ENCODE measurements at regions not wholly inside any gene's neighbourhood (a gene's known extent, or its start where the extent isn't known, plus 50 kb on each side); places are given as distances from the start of the nearest gene placed in this dataset.

DNA sequence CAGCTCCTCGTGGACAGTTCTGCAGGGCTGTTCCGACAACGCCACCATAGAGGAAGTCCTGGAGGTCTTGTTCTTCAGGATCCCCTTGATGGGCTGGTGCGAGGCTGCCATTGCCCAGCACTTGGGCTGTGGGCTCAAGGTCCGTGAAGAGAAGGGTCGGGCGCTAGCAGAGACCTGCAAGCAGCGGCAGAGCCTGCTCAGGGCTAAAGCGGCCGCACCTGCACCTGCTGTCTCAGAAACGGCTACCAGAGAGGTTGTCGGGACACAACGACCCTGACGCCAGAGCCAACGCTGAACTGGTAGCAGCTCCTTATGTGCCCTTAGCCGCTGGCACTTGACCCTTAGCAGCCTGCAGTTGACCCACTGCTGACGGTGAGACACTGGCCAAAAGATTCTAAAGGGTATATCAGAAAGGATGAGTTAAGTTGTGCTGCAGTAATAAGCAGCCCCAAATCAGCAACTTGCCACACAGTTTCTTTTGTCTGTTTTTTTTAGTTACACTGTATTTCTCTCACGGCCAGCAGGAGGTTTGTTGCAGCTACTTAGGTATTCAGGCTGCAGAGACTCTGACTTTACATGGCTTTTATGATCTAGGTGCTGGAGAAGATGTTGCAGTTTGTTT, 55.5 kb upstream of the ST6GAL2 start:
- no peak for DNase-seq

DNA sequence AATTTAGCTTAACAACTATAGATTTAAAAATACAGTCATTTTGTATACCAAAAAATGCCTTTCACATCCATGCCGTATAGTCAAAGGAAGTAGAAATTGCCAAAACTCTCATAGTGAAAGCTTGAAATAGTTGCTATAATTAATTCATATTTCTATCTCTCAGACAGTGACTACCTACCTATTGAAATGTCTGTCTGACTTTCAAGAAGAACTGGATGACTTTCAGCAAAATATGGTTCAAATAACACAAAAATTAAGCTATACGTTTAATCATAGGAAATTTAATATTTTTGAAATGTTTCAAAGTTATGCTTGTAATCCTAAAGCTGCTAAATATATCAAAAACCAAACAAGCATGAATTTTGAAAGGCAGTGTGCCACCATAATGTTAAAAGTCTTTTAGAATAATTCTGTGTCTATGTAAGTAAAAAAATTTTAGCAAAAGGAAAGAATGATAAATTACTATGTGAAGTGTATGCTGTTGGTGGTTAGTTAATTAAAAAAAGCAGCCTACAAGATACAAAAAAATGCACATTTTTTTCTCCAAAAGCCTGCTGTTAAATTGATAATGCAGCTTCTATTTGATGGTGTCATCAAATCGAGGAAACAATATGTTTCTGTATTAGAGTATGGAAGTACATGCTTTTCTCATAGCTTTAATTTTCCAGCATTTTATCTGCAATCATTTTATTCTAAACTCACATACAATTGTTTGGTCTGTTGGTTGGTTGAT, 57.7 kb upstream of the ST6GAL2 start:
- DNase-seq = no peak

DNA sequence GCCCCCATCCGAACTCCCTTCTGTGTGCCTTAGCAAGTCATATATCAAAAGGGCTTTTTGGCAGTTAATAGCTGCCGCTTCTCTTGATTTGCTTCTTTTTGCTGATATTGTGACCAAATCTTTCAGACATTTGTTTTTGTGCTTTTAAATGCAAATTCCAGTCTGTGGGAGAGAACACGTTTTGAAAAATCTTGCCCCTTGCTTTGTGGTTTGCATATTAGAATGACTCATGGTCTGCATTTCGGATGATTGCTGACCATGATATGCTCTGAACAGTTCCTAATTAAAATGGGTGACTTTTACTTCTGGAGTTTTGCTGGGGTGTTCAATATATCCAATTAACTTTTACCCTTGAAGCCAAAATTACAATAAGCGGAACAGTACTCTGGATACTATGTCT, 58.2 kb upstream of the ST6GAL2 start:
- no peak for DNase-seq

DNA sequence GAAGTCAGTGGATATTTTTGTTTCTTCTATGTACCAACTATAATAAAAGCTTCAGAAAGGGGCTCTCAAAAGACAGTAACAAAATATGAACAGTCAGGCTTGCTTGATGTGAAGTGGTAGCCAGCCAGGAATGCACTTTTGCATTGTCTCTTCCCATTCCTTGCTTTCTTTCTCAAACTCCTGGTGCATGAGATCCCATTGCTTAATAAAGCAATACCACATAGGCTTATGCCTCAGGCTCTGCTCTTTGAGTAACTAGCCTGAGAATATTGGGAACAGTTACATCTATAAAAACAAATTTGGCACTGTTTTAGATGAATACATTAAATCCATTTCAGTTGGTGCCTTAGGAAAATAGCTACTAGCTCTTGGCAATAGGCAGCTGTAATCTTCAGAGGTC, 62.6 kb upstream of the ST6GAL2 start:
- DNase-seq = no peak

DNA sequence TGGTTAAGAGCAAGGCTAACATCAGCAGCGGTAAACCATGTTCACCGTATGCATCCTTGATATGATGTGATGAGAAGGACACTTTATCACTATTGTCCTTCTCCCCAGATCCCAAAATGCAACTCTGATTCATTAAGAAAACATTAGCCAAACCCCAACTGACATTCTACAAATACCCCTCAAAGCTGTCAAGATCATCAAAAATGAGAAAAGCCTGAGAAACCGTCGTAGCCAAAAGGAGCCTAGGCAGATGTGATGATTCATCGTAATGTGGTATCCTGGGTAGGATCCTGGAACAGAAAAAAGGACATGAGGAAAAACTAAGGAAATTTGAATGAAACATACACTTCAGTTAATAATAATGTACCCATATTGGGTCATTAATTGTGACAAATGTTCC, 67.3 kb upstream of the ST6GAL2 start:
- DNase-seq = no peak

DNA sequence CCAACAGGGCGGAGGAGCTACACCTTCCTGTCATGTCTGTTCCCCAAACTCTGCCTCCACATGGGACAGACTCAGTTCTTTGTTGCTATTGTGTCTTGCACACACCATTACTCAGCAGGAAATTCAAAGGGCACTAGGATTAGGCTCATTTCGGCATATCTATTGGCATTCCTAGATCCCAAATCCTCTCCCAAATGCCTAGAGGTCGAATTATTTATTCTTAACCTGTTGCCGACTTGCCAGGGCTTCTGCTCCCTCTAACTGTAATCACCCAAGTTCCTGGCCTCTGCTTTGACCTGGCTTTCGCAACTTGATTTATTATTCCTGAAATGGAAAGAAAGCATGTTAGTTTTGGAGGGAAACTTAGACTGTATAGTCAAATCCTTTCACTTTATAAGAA, 67.8 kb upstream of the ST6GAL2 start:
- no peak for DNase-seq

DNA sequence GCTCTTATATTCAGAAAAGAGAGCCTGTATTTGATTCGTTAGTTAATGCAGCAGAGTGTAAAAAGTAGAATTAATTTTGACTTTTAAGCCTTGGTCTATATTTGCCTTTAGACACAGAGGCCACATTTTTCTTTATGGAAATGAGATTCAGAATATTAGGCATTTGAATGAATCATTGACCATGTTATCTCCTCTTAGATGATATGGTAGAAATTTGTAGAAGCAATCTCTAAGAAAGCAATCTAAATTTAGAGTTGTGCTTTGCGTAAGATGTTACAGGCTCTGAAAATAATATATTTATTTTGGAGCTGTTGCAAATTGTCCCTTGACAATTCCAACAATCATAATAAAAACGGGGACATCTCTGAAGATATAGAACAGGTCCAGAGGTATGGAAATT, 68.3 kb upstream of the ST6GAL2 start:
- no peak for DNase-seq

DNA sequence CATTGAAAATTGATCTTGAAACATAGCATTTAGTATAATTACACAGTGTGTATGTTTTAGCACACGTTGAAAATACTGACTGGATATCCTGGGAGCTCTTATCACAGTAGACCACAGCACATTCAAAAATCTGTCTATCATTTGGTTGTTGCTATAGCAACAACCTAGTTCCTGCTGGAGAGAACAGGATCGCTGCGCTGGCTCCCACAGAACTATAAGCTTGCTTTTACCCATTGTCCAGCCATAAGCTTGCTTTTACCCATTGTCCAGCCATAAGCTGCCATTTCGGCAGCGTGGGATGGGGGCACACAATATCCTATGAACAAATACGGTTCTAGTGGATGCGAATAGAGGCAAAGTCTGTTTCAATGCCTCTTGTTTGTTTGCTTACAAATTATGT, 70.4 kb upstream of the ST6GAL2 start:
- no peak for DNase-seq

DNA sequence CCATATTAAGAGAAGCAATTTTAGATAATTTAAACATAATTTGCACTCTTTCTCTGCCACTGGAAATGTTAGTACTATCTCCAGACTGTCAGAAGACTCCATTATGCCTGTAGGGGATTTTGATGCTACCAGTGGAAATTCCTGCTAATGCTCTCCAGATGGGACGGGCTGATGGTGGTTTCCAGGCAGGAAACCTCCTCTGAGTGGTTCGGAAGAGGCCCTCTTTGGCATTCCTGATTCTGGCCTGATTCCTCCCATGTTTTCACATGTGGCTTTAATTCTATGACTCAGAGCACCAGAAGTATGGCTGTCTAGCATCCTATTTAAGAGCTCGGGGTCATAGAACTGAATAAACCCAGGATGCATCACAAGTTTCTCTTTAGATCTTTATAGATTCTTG, 70.9 kb upstream of the ST6GAL2 start:
- DNase-seq = no peak

DNA sequence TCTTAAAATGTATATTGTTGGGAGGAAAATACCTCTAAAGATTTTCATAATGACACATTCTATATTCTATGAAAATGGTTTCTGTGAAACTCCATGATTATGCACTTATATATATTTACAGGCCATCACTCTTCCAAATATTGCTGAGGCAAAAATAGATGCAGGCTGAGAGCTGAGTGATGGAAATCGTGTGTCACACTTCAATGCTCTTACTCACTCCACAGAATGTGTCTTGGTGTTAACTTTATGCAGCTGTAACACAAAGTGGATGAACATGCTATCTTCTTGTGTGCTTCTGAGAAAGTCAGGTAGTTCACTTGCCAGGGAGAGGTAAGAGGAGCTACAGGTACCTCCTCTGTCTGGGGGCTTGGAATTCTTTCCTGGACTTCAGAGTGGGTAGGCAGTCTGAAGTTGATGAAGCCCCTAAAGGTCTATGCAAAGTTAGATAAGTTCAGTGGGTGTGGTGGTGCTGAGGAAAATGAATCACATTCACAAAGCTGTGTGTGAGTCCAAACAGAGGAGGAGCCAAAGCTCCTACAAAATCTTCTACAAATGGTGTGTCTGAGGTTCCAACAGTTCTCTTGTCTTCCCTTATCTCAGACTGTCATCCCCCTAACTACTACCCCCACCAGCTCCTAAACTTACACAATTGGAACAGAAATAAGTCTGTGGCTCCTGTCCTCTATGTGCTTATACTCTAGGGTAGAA, 74.2 kb upstream of the ST6GAL2 start:
- no peak for DNase-seq

DNA sequence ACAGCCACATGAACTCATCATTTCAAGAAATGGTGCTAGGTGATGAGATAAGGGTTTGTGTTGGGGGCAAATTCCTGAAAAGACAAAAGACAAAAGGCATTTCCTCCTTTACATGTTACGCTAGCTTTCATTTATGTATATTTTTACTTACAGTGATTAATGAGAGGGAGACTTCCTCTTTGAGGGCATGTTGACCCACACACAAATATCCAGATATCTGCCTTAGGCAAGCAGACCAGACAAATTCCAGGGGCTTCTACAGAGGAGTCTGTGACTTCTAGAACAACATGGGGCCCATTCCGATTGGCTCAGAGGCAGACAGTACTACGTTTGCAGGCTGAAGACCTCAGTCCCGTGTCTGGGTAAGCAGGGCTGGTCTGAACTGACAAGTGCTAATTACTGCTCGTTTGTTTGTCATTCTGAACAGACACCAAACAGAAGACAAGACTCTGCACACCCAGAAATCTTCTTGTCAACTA, 74.8 kb upstream of the ST6GAL2 start:
- DNase-seq = no peak

DNA sequence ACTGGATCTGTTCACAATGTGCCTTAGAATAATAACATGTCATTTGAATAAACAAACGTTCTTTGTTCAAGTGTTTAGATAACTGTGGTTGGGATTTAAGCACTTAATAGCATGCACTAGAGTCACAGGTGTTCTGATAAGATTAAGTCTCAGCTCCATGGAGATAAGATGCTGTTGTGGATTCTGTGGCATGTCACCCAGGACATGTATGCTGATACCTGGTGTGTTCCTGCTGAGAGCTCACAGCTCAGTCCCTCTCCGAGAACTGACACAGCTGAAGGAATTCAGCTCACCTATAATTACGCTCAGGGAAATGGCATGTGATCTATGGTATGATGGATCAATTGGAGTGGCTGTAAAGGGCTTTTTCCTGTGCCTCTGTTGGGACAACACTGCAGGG, 75.4 kb upstream of the ST6GAL2 start:
- DNase-seq = peak; percentile 18

DNA sequence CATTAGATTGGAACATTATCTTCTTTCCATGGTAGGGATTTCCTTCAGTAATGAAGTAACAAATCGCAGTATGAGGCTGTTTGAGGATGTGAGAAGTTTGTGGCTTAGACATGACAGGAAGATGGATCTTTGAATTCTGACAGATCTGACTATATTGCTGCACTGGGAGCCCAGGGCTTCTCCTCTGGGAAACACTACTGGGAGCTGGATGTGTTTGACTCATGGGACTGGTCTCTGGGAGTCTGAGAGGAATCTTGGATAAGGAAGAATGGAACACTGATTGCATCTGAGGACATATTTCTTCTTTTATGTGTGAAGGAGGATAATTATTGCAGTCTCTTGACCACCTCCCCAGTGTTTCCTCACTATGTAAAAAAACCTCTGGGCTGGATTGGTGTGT, 77.2 kb upstream of the ST6GAL2 start:
- DNase-seq = no peak

DNA sequence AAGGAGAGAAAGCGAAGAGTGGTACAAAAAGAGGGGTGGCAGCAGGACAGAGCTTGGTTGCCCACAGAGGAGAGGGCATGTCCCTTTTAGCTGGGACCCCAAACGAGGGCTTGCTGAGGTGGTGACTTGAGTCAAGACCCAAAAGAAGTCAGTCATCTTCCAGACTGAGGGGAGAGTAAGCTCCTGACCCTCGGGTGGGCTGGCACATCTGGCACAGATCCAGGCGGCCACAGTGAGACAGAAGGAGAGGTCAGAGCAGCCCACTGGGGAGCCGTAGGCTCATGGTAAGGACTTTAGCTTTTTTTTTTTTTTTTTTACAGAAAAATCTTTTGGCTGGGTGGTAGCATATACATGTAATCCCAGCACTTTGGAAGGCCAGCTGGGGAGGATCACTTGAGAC, 77.9 kb upstream of the ST6GAL2 start:
- DNase-seq = no peak

DNA sequence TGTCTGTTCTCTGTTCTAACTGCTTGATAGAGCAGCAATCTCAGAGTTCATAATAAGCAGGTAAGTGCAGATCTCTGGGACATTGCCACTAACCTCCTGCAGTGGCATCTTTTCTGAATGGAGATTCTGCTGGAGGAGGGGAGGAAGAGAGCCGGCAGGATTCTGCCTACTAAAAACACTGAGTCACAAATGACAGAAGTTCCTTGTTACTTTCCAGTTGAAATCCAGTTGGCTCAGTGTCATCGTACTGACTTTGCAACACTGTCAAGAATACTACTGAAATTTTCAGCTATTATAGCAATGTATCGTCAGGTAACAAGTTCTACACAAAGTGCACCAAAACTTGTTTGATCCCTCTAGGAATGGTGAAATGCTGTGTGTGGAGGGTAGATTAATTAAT, 79.6 kb upstream of the ST6GAL2 start:
- no peak for DNase-seq

DNA sequence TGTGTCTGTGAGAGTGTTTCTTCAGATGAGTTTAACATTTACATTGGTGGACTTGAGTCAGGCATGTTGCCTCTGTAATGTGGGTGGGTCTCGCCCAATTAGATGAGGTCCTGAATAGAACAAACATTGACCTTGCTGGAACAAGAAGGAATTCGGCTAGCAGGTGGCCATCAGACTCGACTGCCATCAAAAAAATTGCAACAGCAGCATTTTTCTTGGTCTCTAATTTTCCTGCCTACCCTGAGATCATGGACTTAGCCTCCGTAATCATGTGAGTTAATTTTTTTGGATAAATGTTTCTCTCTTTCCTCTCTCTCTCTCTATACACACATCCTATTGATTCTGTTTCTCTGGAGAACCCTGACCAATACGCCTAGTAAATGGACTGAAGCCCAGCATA, 83.8 kb upstream of the ST6GAL2 start:
- no peak for DNase-seq

DNA sequence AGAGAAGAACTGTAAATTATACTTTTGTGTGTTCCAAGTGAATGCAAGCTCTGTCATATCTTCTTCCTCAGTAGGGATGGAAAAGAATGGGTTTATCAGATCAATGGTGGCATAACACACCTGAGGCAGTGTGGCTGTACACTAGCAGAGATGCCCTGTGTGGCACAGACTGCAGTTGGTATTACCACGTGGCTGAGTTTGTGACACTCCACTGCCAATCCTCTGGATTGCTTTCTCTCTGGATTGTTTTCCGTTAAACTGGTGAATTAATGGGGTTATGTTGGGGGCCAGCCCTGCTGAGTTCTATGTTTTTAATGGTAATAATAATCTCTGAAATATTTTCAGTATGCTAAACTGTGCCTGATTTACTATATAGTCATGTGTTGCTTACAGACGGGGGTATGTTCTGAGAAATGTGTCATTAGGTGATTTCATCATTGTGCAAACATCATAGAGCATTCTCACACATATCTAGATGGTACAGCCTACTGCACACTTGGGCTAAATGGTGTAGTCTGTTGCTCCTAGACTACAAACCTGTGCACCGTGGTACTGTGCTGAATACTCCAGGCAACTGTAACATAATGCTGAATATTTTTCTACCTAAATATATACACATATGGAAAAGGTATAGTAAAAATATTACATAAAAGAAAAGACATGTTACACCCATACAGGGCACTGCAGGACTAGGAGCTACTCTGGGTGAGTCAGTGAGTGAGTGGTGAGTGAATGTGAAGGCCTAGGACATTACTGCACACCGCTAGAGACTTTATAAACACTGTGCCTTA, 84.7 kb upstream of the ST6GAL2 start:
- no peak for DNase-seq

DNA sequence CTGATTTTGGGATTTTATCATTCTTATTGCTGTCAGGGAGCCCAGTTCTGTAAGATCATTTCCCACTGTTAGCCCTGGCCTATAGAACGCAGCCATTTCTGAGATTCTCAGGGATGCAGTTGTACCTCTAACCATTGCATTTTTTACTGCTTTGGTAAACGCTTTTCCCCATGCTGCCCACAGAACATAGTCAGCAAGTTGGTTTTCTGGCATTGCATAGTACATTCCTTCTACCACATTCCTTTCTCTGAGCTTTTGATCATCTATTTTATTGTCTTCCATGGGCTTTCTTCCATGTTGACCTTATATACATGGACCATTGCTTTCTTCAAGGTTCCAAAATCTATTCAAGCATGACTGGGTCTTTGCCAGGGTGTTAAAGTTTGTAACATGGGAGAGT, 86.8 kb upstream of the ST6GAL2 start:
- DNase-seq = no peak

DNA sequence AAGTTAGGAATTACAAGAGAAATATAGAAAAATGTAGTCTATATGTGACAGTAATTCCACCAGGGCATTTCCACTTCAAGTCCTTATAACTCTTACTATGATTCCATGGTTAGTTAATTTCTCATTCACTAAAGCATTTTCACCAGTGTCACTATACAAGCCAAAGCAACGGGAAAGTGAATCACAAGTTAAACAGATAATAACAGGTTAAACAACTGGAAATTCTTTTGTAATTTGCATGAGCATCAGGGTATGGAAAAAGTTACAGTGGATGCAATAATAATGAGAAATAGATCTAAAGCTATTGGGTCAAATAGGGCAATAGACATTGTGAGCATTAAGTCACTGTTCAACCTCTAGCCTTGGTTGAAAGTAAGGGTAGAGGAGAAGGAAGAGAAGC, 88.9 kb upstream of the ST6GAL2 start:
- DNase-seq = no peak

DNA sequence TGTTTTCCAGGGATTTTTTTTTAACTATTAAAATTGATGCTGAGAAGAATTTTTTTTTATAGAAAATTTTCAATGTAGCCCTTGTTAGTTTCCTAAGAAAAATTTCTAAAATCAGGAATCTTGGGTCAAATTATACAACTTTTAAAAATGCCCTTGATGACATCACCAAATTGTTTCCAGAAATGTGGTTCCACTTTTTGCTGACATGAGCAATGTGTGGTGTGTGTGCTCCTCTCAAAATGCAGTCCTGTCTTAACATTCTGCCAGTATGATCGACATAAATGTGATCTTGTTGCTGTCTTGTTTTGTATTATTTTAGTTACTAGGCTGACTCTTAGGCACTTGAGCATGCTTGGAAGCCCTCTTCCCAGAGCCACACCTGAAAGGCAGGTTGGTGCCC, 89.7 kb upstream of the ST6GAL2 start:
- DNase-seq = no peak

DNA sequence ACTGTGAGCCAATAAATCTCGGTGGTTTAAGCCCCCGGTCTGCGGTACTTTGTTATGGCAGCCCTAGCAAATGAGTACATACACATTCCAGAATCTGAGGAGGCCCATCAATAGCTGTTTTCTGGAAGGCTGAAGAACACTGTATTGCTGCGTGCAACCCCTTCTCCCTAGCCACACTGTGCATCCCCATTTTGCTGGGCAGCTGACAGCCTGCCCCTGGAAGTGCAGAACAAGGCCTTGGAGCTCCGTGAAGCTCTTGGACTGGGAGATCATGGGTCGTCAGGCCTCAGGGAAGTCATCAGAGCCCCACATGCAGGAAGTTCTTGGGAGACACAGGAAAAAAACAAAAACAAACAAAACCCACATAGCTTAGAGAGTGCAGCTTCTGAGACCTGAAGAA, 90.6 kb upstream of the ST6GAL2 start:
- no peak for DNase-seq

DNA sequence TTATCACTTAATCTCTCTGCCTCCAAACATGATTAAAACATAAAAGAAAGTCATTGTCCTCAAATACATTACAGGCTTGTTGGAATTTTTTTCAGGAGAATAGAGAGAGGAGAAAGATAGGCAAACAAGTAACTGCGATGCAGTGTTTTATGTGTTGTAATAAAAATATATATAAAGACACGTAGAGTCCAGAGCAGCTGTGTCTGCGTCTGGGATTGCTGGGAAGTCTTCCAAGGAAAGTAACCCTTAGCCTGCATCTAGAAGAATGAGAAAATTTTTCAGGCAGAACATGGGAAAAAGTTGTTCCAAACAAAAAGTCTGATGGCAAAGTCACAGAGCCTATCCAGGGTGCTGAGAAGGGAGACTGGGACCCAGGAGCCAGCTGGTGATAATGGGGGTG, 91.8 kb upstream of the ST6GAL2 start:
- DNase-seq = no peak

DNA sequence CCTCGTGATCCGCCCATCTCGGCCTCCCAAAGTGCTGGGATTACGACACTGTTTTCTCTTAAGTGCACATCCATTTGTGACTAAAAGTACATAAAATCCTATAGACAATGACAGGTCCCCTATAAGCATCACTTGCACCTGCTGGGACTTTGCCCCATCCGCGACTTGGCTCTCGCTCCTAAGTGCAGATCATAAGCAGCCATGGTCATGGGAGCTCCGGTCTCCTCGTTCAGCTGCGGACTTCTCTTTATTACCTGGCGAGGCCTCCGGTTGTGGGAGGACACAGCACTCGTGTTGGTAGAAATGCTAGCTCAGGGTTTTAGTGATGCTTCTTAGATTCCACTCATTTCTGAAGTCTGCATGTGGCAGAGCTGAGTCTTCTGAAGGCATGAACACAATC, 92.7 kb upstream of the ST6GAL2 start:
- no peak for DNase-seq

DNA sequence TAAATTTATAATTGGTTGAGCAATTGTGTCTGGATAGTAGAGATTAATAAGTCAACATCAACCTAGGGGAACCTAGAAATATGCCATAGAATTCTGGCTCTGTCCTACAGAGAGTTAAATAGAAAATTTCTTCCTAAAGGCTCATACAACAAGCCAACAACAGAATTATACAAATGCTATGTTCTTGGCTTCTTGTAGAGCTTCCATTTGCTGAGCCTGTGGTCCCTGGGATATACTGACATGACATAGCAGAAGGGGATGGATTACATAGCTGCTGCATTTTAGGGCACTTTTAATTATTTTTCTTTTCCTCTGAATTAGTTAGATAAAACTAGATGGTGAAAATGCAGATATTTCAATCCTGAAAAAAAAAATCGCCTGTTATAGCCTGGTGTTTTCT, 95.5 kb upstream of the ST6GAL2 start:
- no peak for DNase-seq

Measured in NCI-H510A (cell line).